ENCODE measurements at regions not wholly inside any gene's neighbourhood (a gene's known extent, or its start where the extent isn't known, plus 50 kb on each side); places are given as distances from the start of the nearest gene placed in this dataset.
"Not testable (repeated sequence)": the region's sequence is repeated elsewhere in the genome, so short reads cannot be mapped to it uniquely, and the experiment has no call there.

- DNase-seq (ENCODE audit: low spot score) = no peak
Measured at GRCh38 chr2:147015591-147015990, 829.2 kb upstream of the ACVR2A start.

- no peak for DNase-seq (ENCODE audit: low spot score)
Measured at GRCh38 chr2:147013696-147014392, 831.0 kb upstream of the ACVR2A start.

- DNase-seq (ENCODE audit: low spot score) = no peak
Measured at GRCh38 chr2:147008481-147008880, 836.3 kb upstream of the ACVR2A start.

- DNase-seq (ENCODE audit: low spot score) = no peak
Measured at GRCh38 chr2:147006736-147007141, 838.1 kb upstream of the ACVR2A start.

GRCh38 chr2:147003081-147003480 lies 841.7 kb upstream of the ACVR2A start:
- no peak for DNase-seq (ENCODE audit: low spot score)

GRCh38 chr2:147002256-147002655 lies 842.6 kb upstream of the ACVR2A start:
- DNase-seq (ENCODE audit: low spot score) = no peak

GRCh38 chr2:147001061-147001460 lies 843.8 kb upstream of the ACVR2A start:
- DNase-seq (ENCODE audit: low spot score) = no peak

- DNase-seq (ENCODE audit: low spot score) = not testable (repeated sequence)
Measured at GRCh38 chr2:147000151-147000550, 844.7 kb upstream of the ACVR2A start.

- no peak for DNase-seq (ENCODE audit: low spot score)
Measured at GRCh38 chr2:146997945-146998344, 846.9 kb upstream of the ACVR2A start.

GRCh38 chr2:146997488-146997887 lies 847.3 kb upstream of the ACVR2A start:
- no peak for DNase-seq (ENCODE audit: low spot score)

- no peak for DNase-seq (ENCODE audit: low spot score)
Measured at GRCh38 chr2:146994246-146994645, 850.6 kb upstream of the ACVR2A start.

- no peak for DNase-seq (ENCODE audit: low spot score)
Measured at GRCh38 chr2:146992466-146992865, 852.4 kb upstream of the ACVR2A start.

GRCh38 chr2:146992057-146992456 lies 852.8 kb upstream of the ACVR2A start:
- DNase-seq (ENCODE audit: low spot score) = no peak

GRCh38 chr2:146990311-146991054 lies 854.3 kb upstream of the ACVR2A start:
- DNase-seq (ENCODE audit: low spot score) = no peak

GRCh38 chr2:146989741-146990140 lies 855.1 kb upstream of the ACVR2A start:
- no peak for DNase-seq (ENCODE audit: low spot score)

- no peak for DNase-seq (ENCODE audit: low spot score)
Measured at GRCh38 chr2:146987996-146988395, 856.8 kb upstream of the ACVR2A start.

GRCh38 chr2:146986161-146986560 lies 858.7 kb upstream of the ACVR2A start:
- no peak for DNase-seq (ENCODE audit: low spot score)

GRCh38 chr2:146985753-146986152 lies 859.1 kb upstream of the ACVR2A start:
- DNase-seq (ENCODE audit: low spot score) = no peak

GRCh38 chr2:146984014-146984413 lies 860.8 kb upstream of the ACVR2A start:
- DNase-seq (ENCODE audit: low spot score) = no peak

- DNase-seq (ENCODE audit: low spot score) = no peak
Measured at GRCh38 chr2:146982393-146982846, 862.4 kb upstream of the ACVR2A start.

- no peak for DNase-seq (ENCODE audit: low spot score)
Measured at GRCh38 chr2:146981921-146982320, 862.9 kb upstream of the ACVR2A start.

GRCh38 chr2:146979746-146980145 lies 865.1 kb upstream of the ACVR2A start:
- no peak for DNase-seq (ENCODE audit: low spot score)

Measured in iPS-NIHi11 (cell line).